Activated CD8-positive, alpha-beta memory T cell treated with anti-CD3 and anti-CD28 coated beads for 1 hour (primary cell): ENCODE measurements at regions not wholly inside any gene's neighbourhood (a gene's known extent, or its start where the extent isn't known, plus 50 kb on each side); places are given as distances from the start of the nearest gene placed in this dataset.
"Not testable (repeated sequence)": the region's sequence is repeated elsewhere in the genome, so short reads cannot be mapped to it uniquely, and the experiment has no call there.

Experiments used
- DNase-seq, 2 donors: peaks; one replicate each; pipeline ENCODE4 v3.0.0-alpha.2; 2020; ENCODE audit warnings: low read depth in 1 of 2; ENCODE audit errors: extremely low read depth in 1 of 2

DNA sequence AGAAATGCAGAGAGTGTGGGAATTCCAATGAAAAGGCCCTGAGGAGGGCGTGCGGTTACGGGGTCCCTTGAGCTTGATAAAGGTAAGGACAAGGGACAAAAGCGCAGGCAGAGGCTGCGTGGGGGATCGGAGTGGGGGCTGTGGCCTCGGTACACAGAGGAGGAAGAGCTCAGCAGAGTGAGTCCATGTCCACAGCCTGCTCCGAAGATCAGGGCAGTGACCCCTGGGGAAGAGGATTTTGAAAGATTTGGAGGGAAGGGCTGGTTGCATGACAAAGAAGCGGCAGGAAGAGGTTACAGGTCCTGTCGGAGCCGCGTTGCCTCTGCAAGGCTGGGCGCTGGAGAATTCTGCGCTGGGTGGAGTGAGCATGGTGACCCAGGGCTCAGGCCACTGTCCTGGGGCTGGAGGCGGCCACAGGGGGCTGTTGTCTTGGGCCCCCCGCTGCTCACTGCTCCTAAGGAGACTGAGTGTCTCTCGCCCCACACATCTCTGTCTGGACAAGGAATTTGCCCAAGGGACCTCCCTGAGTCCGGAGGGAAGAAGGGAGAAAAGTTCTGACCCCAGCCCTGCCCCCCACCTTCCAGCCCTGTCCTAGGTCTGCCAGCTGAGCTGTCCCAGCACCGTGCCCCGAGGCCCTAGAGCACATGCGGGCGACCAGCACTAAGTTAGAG is 69.8 kb upstream of the INSIG1 start:
- no peak for DNase-seq

DNA sequence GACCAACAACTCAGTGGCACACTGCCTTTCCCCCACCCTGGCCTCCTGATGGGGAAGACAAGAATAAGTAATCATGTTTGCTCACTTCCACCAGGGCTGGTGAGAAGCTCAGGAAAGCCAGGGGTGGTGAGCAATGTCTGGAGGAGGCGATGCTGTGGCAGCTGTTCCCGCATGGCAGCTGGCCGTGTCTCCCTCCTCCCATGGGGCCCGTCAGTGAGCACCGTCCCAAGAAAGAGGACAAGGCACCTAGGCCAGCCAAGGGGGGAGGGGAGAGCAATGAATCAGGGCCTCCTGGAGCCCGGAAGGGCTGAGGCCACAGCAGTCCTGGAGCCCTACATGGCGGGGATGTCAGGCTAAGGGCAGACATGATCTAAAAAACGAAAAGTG is 69.2 kb upstream of the INSIG1 start:
- DNase-seq: no peak

GRCh38 chr7:155228894-155229293 is 68.8 kb upstream of the INSIG1 start:
- DNase-seq: no peak

DNA sequence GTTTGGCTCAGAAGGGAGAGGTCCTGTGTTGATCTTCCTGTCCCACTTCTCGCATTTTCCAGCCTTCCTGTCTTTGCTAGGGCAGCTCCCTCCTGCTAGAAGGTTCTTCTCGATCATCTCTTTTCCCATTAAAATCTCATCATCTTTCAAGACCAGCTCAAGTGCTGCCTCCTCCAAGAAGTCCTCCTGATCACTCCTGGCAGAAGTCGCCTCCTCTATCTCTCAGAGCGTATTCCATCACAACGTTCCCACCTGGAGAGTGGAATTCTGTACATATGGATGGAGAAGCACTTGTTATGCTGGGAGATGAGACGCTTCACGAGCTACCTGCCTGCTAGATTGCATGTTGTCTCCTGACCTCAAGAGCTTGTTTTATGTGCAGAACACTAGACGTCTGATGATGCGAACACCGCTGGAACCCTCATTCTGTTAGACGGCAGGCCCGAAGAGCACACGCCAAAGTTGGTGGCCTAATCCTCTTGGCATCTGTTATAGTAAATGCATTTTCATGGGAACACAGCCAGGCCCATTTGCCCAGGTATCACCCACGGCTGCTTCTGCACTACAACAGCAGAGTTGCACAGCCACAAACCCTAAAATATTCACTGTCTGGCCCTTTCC is 68.0 kb upstream of the INSIG1 start:
- DNase-seq: no peak

GRCh38 chr7:155230169-155230593 is 67.5 kb upstream of the INSIG1 start:
- DNase-seq: no peak

DNA sequence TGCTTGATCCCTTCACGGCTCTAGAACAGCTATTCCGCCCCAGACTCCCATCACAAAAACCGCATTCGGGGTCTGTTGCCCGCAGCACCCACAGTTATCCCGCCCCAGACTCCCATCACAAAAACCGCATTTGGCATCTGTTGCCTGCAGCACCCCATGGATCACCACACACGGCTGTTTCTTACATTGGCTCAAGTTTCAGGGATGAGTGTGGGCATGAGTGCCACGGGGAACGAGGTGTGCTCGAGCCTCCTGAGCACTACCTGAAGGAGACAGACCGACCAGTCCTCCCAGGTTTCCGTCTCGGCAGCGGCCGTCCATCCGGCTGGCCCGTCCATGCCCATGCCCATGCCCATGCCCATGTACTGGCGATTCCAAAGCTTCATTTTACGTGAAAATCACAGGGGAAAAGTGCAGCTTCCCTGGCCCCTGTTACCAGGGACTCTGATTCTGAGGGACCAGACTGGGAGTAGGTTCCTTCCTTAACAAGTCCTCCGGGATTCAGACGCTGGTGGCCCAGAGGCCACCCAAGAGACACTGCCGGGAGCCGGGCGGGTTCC is 66.4 kb upstream of the INSIG1 start:
- no peak for DNase-seq

- no peak for DNase-seq
Observed at GRCh38 chr7:155231941-155232340, 65.7 kb upstream of the INSIG1 start.

DNA sequence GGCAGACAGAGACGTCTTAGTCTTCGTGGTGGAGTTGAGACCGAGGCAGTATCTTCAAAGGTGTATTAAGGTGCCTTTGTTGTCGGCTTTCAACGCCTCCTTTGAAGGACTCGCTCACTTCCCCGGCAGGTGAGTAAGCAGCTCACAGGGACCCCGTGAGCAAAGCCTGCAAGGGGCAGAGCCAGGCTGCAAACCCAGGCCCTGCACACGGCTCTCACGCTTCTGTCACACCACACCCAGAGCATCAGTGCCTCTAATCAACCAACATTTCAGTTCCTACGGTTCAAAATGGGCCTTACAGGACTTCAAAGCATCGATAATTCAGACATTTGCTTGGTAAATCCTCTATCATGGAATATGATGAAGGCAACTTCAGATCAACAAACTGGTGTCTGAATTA is 64.8 kb upstream of the INSIG1 start:
- no peak for DNase-seq

GRCh38 chr7:155233311-155234157 is 64.1 kb upstream of the INSIG1 start:
- DNase-seq: no peak

GRCh38 chr7:155234158-155234492 is 63.6 kb upstream of the INSIG1 start:
- no peak for DNase-seq

DNA sequence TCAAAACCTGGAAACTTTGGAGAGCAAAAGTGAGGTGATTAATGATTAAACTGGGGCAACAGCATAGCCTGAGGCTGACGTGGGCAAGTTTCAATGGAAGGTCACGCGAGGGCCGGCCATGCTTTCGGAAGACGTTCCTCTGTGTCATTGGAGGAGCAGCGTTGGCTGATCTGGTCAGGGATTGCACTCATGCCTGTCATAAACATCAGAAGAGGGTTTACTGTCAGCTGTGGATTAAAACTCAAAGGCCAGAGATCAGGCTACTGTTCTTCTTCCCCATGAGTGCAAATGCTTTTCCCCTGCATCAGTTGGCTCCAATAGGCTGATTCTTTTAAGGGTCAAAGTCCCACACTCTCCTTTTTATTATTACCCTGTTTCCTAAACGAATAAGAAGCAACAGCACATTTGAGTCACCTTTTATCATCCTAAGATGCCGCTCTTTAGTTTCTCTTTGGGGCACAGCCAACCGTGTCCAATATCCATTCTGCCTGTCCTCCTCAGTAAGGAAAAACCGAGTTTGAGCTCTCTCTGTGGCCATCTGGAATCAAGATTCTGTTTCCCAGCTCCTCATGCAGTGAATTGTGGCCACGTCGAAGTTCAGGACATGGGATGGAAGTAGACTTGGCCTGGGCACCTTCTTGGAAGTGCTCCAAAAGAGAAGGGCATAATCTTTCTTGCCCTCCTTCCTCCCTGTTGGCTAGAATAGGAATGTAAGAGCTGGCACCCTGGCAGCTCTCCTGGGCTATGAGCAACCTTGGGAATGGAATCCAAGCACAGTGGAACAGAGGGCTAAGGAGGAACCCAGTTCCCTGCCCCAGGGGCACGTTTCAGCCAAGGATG is 62.5 kb upstream of the INSIG1 start:
- DNase-seq: no peak

DNA sequence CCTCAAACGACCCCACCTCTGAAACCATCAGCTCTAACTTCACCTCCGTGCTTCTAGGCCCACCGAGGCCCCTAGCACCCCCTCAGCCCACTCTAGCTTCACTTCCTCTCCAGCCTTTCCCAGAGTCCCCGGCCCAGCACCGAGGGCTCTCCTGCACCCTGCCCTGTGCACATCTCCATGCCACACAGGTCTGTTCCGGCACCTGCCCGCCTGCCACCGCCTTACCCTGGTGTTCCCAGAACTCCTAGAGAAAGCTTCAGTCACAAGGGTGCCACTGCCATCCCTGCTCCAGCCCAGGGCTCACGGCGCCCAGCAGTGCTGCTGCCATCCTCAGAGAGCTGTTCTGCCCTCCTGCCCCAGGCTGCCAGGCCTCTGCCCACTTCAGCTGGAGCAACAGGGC is 61.3 kb upstream of the INSIG1 start:
- no peak for DNase-seq

GRCh38 chr7:155237297-155237696 is 60.4 kb upstream of the INSIG1 start:
- no peak for DNase-seq

DNA sequence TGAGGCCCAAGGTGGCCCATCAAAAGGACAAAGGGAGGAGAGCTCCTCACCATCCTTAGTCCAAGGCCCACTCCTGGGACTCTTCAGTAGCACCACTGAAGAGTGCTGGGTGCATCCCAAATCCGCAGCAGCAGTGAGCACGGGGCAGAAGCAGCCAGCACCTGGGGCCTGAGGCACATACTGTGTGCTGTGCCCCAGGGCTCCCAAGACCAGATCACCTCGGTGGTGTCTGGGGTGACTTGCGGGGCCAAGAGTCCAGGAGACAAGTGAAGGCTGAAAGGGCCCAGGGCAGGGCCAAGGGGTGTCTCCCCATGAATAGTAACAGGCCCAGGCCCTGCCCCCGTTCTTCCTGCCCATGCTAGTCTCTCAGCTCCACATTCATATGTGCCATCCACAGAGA is 59.9 kb upstream of the INSIG1 start:
- no peak for DNase-seq

GRCh38 chr7:155239431-155240087 is 58.1 kb upstream of the INSIG1 start:
- DNase-seq: not testable (repeated sequence)

DNA sequence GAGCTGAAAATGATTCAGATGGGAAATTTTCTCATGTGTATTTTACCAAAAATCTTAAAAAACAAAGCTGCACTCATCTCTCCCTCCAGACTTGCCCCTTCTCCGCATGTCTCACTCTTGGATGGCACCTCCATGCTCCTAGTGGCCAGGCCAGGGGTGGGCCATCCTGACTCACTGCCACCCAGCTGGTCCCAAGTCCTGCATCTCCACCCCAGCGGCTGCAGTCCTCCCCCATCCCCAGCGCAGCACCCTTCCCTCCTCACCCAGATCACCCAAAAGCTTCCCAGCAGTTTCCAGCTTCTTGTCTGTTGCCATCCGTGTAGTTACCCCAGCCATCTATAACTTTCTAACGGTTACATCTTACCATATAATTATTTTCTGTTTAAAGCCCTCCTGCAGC is 53.0 kb upstream of the INSIG1 start:
- no peak for DNase-seq

- no peak for DNase-seq
Observed at GRCh38 chr7:155247479-155248365, 50.0 kb upstream of the INSIG1 start.
